Suprapubic skin (tissue), 4 donors: ENCODE measurements at regions not wholly inside any gene's neighbourhood (a gene's known extent, or its start where the extent isn't known, plus 50 kb on each side); places are given as distances from the start of the nearest gene placed in this dataset.

ENCODE experiments used
- DNase-seq, 2 donors: peaks; one replicate each; pipeline ENCODE4 v3.0.0-alpha.2; 2019; ENCODE audit warnings: low spot score in 2 of 2
- H3K27ac ChIP-seq: fragments of 200-600 bp; sonication (generic); one replicate; pipeline ENCODE4 v1.5.1; 2019
- H3K27me3 ChIP-seq: fragments of 200-600 bp; sonication (generic); one replicate; pipeline ENCODE4 v1.5.1; 2019
- H3K36me3 ChIP-seq: fragments of 200-600 bp; sonication (generic); one replicate; pipeline ENCODE4 v1.5.1; 2019
- H3K4me1 ChIP-seq: fragments of 200-600 bp; sonication (generic); one replicate; pipeline ENCODE4 v1.5.1; 2019
- H3K4me3 ChIP-seq: fragments of 200-600 bp; sonication (generic); one replicate; pipeline ENCODE4 v1.5.1; 2019; ENCODE audit warnings: mild to moderate bottlenecking
- H3K9me3 ChIP-seq: fragments of 200-600 bp; sonication (generic); one replicate; pipeline ENCODE4 v1.5.1; 2019
- EP300 ChIP-seq: sonication (generic); formaldehyde crosslinking; IDR thresholded peaks from one replicate; pipeline ENCODE4 v1.6.1; 2017; ENCODE audit warnings: antibody characterized with exemption
- POLR2A ChIP-seq, 2 donors: fragments of 450-650 bp; IDR thresholded peaks; one replicate each; pipeline ENCODE4 v1.6.1; 2017; ENCODE audit warnings: antibody characterized with exemption in 2 of 2, mild to moderate bottlenecking in 2 of 2, moderate library complexity in 2 of 2
- POLR2AphosphoS5 ChIP-seq, 3 donors: sonication (generic); formaldehyde crosslinking; IDR thresholded peaks; one replicate each; pipeline ENCODE4 v1.6.1; 2017; ENCODE audit warnings: antibody characterized with exemption in 3 of 3
- WGBS: methylation state at CpG from one replicate; pipeline ENCODE4 v1.1.5; 2018; 5-methylcytosine and 5-hydroxymethylcytosine counted together
- TF ChIP-seq, protein P1 (sequence below), 2 donors: fragments of 200-600 bp in 1 of 2; fragments of 450-650 bp in 1 of 2; sonication (generic) in 1 of 2; IDR thresholded peaks; one replicate each; pipeline ENCODE4 v1.5.1; 2016 to 2019; ENCODE audit warnings: antibody characterized with exemption in 2 of 2, mild to moderate bottlenecking in 1 of 2, moderate library complexity in 1 of 2

DNA sequence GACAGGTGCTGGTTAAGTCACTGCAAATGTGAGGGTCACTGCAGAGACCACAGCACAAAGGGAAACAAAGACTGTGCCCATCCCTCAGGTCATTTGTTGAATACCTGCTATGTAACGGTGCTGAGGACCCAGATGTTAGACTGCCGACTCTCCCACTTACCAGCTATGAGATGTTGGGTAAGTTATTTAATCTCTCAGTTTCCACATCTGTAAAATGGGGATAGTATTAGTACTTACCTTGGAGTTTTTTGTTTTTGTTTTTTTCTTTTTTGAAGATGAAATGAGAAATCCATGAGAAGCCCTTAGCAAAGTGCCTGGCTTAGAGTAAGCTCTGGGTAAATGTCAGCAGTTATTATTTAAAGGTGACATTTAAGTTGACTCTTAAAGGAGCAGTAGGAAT, 50.5 kb upstream of the PMFBP1 start:
- 81% methylated on average over 2 of the region's 2 CpGs for WGBS
- TF ChIP-seq EP300 = no peak
- TF ChIP-seq POLR2A (IDR thresholded peaks at IDR 0.05) = no peak
- TF ChIP-seq, protein P1, sequence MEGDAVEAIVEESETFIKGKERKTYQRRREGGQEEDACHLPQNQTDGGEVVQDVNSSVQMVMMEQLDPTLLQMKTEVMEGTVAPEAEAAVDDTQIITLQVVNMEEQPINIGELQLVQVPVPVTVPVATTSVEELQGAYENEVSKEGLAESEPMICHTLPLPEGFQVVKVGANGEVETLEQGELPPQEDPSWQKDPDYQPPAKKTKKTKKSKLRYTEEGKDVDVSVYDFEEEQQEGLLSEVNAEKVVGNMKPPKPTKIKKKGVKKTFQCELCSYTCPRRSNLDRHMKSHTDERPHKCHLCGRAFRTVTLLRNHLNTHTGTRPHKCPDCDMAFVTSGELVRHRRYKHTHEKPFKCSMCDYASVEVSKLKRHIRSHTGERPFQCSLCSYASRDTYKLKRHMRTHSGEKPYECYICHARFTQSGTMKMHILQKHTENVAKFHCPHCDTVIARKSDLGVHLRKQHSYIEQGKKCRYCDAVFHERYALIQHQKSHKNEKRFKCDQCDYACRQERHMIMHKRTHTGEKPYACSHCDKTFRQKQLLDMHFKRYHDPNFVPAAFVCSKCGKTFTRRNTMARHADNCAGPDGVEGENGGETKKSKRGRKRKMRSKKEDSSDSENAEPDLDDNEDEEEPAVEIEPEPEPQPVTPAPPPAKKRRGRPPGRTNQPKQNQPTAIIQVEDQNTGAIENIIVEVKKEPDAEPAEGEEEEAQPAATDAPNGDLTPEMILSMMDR (IDR thresholded peaks at IDR 0.05) = no peak
- TF ChIP-seq POLR2AphosphoS5 (IDR thresholded peaks at IDR 0.05) = no peak

More for the DNA sequence above, 50.5 kb upstream of the PMFBP1 start:
- Histone ChIP-seq H3K27ac (no peak overlapping the region), H3K9me3 (no peaks in the 10 kb centered on the region), H3K27me3 (no peaks in the 10 kb centered on the region), H3K36me3 (no peaks in the 10 kb centered on the region), H3K4me1 (no peaks in the 10 kb centered on the region), H3K4me3 (no peak overlapping the region)
- no peak for DNase-seq
